Endothelial cell (in vitro differentiated cells): ENCODE measurements at regions not wholly inside any gene's neighbourhood (a gene's known extent, or its start where the extent isn't known, plus 50 kb on each side); places are given as distances from the start of the nearest gene placed in this dataset.
A peak's percentile ranks its signal among the peaks of the same experiment; 100 is the strongest.
"Not testable (repeated sequence)": the region's sequence is repeated elsewhere in the genome, so short reads cannot be mapped to it uniquely, and the experiment has no call there.

Source experiments
- DNase-seq: peaks from one replicate; pipeline ENCODE4 v3.0.0; 2021; ENCODE audit warnings: low spot score
- H3K27ac Mint-ChIP-seq: one replicate; pipeline ENCODE4 v1.8.0; 2021; ENCODE audit warnings: mixed read lengths, inconsistent platforms; ENCODE audit not compliant: unreplicated experiment
- H3K27me3 Mint-ChIP-seq: one replicate; pipeline ENCODE4 v1.8.0; 2021; ENCODE audit warnings: mild to moderate bottlenecking, moderate library complexity, mixed read lengths, inconsistent platforms; ENCODE audit not compliant: unreplicated experiment
- H3K36me3 Mint-ChIP-seq: one replicate; pipeline ENCODE4 v1.8.0; 2021; ENCODE audit warnings: mild to moderate bottlenecking, low read depth, mixed read lengths, inconsistent platforms; ENCODE audit not compliant: unreplicated experiment
- H3K4me1 Mint-ChIP-seq: one replicate; pipeline ENCODE4 v1.8.0; 2021; ENCODE audit warnings: mild to moderate bottlenecking, mixed read lengths, inconsistent platforms; ENCODE audit not compliant: unreplicated experiment
- H3K4me3 Mint-ChIP-seq: one replicate; pipeline ENCODE4 v1.8.0; 2021; ENCODE audit warnings: mild to moderate bottlenecking, mixed read lengths, inconsistent platforms; ENCODE audit not compliant: unreplicated experiment
- H3K9me3 Mint-ChIP-seq: one replicate; pipeline ENCODE4 v1.8.0; 2021; ENCODE audit warnings: mixed read lengths, inconsistent platforms; ENCODE audit not compliant: unreplicated experiment

DNA sequence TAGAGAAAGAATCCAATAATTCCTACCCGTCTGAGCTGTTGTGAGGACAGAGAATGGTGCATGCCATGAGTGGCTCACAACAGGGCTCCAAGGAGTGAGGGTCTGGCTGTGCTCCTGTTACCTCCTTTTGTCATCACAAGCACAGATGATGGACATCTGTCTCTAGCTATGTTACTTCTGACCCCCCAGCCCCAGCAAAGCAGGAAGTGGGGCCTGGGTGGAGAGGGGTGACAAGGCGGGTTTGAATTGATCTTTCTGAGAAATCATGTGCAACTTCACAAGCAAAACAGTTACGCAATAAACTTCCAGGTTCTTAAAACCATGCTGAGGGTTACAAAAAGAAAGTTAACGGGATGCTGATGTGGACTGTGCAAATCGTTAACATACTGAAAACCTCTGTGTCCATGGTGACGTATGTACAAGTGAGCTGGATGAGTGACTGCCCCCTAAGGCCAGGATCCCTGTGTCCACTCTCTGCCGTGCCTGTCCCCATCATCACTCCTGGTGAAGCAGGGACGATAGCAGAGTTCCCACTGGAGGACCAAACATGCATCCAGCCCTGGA is 254.7 kb downstream of the BCL2L11 start:
- H3K4me1 Mint-ChIP-seq, H3K27ac Mint-ChIP-seq, H3K9me3 Mint-ChIP-seq, DNase-seq, H3K27me3 Mint-ChIP-seq, H3K36me3 Mint-ChIP-seq, H3K4me3 Mint-ChIP-seq: not testable (repeated sequence)

DNA sequence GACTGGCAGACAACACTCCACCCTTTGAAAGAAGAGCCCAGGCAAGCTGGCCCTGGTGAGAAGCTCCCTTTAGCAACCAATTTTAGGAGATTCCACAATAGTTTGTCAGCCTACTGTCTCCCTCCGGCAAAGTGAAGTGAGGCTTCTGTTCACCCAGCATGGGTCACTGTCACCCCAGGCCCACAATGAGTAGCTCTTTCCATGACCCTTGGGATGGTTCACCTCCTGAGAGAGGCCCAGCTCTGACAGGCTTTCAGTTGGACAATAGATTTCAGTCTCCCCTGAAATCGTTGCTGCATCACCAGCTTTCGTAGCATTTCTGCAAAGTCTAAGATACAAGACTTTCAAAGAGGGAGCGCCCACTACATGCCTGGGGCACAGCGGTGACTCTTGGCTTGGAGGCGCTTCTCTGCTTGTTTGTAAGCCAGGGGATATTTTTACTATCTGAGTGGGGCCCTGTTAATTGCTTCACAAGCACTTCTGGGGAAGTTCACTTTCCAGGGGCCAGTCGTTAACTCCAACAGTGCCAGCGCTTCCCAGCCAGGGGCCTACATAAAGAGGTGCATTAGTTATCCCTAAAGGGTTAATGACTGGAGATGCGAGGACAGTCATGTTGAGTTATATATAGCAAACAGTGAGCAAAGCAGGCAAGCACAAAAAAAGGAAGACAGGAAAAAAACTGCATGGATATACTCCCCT is 255.7 kb downstream of the BCL2L11 start:
- not testable (repeated sequence) for DNase-seq

DNA sequence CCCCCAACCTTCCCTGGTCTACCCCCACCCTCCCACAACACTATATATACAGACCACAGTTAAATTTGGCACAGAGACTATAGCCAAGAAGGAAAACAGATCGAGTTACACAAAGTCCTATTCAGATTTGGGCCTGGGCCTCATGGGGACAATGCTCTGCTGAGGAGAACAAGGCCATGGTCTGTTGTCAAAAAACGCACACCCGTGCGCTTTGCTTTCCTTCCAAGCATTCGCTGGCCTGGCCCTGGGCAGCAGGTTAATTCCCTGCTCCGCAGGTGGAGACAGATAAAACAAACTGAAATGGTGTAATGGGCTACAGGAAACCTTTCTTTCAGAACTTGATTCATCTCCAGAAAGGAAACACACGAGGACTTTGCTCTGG is 256.2 kb downstream of the BCL2L11 start:
- not testable (repeated sequence) for H3K4me3 Mint-ChIP-seq, H3K36me3 Mint-ChIP-seq, H3K27me3 Mint-ChIP-seq, DNase-seq, H3K27ac Mint-ChIP-seq, H3K9me3 Mint-ChIP-seq, H3K4me1 Mint-ChIP-seq

More for the DNA sequence above, 255.7 kb downstream of the BCL2L11 start:
- H3K27me3 Mint-ChIP-seq, H3K27ac Mint-ChIP-seq, H3K4me1 Mint-ChIP-seq, H3K4me3 Mint-ChIP-seq, H3K36me3 Mint-ChIP-seq, H3K9me3 Mint-ChIP-seq: not testable (repeated sequence)

DNA sequence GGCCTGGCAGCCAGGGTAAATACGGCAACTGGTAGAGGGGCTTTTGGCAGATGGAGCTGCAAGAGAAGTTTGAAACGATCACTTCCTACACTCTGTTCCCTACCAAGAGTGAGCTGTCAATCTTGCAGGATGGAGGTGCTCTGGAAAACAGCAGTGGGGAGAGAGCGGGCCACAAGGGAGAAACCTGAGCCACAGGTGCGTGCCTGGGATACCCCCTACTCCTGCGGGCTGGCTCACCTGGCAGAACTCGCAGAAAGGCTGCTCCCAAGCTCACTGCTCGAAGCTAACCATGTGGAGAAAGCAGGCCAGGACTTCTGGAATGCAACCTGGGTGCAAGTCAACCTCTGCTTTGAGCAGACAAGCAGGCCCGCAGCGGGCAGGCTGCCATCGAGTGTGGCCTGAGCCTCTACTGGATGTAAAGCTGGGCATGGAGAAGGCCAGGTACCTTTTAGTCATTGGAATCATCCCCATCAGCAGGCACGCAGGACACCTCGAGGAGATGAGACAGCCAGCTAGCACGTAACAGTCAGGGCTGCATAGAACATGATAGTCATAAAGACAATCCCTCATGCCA is 256.8 kb downstream of the BCL2L11 start:
- H3K9me3 Mint-ChIP-seq, H3K4me1 Mint-ChIP-seq, H3K36me3 Mint-ChIP-seq, DNase-seq, H3K27me3 Mint-ChIP-seq, H3K27ac Mint-ChIP-seq, H3K4me3 Mint-ChIP-seq: not testable (repeated sequence)

DNA sequence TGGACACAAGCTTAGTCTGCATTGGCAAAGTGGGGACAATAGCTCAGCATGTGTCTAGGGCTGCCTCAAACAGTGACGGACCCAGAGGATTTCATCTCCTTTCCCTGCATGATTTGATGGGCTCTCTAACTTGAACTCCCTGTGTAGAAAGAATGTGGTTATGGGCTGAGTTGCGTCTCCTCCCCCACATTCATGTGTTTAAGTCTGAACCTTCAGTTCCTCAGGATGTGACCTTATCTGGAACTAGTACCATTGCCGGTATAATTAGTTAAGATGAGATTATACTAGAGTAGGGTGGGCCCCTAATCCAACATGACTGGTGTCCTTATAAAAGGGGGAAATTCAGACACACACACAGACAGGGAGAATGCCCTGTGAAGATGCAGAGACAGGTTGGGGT is 257.6 kb downstream of the BCL2L11 start:
- not testable (repeated sequence) for H3K9me3 Mint-ChIP-seq, H3K36me3 Mint-ChIP-seq, H3K27me3 Mint-ChIP-seq, H3K4me3 Mint-ChIP-seq, H3K27ac Mint-ChIP-seq, H3K4me1 Mint-ChIP-seq, DNase-seq

DNA sequence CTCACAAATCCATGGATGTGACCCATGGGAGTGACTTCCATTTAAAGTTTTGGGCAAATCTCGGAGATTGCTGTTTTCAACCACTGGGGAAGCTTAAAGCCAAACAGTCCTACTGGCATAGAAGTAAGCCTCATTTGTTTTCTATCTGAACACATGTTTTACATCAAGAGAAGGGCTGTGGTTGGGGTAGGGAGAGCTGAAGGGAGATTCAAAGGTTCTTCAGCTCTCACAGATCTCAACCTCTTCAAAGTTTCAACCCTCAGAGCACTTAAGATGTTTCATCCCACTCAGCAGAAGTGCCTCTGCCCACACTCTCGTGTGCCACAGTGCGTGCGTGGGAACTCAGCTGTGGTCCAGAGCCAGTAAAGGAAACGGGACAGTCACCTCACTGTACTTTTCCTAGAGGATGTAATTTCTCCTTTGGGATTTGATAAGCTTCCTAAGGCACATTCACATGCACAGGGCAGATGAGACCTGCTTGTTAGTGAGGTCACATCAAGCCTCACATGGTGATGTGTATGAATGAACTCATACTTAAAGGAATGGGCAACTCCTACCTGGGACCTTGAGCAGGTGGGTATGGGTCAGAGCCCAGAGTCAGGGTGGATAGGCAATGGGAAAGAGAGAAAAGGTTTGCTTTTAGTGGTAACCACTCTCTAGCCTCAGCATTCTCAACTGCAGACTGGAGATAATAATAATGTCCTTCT is 260.2 kb downstream of the BCL2L11 start:
- not testable (repeated sequence) for H3K27me3 Mint-ChIP-seq, DNase-seq, H3K9me3 Mint-ChIP-seq, H3K27ac Mint-ChIP-seq, H3K4me1 Mint-ChIP-seq, H3K36me3 Mint-ChIP-seq
- H3K4me3 Mint-ChIP-seq = peak overlapping the region; percentile 60

DNA sequence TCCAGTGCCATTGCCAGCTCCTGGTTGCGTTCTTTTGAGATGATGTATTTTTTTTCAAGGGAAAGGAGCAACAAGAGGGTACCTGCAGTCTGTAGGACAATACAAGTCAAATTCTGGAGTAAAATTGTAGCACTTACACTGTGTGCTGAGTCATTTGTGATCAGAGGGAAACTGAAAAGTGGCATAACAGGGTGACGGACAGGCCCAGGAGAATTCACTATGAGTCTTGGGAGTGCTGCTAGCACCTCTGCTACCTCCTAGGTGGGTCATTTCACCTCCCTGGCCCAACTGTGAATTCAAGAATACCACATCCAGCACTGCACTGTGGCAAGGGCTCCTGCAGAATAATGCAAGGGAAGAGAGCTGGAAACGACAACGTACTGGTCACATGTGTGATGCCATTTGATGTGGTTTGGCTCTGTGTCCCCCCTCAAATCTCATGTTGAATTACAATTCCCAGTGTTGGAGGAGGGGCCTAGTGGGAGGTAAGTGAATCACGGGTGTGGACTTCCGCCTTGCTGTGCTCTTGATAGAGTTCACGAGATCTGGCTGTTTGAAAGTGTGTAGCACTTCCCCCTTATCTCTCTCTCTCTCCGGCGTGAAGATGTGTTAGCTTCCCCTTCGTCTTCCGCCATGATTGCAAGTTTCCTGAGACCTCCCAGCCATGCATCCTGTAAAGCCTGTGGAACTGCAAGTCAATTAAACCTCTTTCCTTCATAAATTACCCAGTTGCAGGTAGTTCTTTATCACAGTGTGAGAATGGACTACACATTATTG is 261.0 kb downstream of the BCL2L11 start:
- H3K4me1 Mint-ChIP-seq, H3K27me3 Mint-ChIP-seq: not testable (repeated sequence)

DNA sequence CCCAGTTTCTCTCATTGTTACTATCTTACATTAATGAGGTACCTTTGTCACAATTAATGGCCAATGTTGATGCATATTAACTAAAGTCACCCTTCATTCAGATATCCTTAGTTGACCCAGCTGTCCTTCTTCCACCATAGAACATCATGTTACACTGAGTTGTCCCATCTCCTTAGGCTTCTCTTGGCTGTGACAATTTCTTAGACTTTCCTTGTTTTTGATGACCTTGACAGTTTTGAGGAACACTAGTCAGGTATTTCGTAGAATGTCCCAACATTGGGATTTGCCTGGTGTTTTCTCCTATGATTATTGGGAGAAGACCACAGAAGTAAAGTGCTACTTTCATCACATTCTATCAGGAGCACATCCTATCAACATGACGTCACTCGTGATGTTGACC is 261.8 kb downstream of the BCL2L11 start:
- H3K9me3 Mint-ChIP-seq, H3K4me3 Mint-ChIP-seq, DNase-seq, H3K27ac Mint-ChIP-seq, H3K4me1 Mint-ChIP-seq, H3K27me3 Mint-ChIP-seq, H3K36me3 Mint-ChIP-seq: not testable (repeated sequence)

More for the DNA sequence above, 261.0 kb downstream of the BCL2L11 start:
- not testable (repeated sequence) for H3K9me3 Mint-ChIP-seq, H3K4me3 Mint-ChIP-seq, DNase-seq, H3K36me3 Mint-ChIP-seq, H3K27ac Mint-ChIP-seq

DNA sequence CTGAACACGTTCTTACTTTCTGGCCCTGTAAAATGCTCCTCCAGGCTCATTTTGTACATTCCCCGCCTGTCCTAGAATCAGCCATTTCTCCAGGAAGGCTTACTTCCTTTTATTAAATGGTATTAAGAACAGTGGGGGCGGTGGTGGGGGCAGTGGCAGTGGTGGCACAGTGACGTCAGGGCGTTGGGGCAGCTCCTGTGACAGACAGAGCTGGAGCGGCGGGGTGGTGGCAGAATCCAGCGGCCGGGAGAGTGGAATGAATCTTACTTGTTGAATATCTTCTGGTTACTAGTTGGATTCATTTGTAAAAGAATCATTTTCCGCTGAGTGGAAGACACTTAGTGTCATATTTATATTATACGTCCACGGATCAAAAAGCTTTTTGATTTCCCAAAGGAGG is 262.6 kb downstream of the BCL2L11 start:
- not testable (repeated sequence) for H3K36me3 Mint-ChIP-seq, H3K4me3 Mint-ChIP-seq, H3K4me1 Mint-ChIP-seq, DNase-seq, H3K27ac Mint-ChIP-seq, H3K9me3 Mint-ChIP-seq, H3K27me3 Mint-ChIP-seq

DNA sequence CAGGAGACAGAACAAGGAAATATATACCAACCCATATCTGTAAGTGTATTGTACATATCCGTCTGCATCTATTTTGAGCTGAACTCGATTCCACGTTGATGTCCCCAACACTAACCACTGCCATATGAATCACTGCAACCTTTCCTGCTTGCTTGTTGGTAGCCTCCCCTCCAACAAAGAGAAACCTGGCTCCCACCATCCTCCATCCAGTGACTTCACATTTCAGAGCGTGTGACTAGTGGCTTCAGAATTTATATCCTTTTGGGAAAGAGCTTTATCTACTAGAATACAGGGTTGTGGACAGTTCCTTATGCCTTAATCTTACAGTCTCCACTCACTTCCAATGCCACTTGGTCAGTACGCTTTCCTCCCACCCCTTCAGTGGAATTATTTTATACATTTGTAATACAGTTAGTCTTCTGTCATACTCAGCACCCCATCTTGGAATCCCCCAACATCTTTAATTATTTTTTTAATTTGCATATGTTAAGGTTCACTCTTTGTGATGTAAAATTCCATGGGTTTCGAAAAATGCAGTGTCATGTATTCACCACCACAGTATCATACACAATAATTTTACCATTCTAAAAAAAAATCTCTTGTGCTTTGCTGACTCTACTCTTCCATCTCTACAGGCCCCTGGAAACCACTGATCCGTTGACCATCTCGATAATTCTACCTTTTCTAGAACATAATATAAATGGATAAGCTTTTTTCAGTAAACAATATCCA is 264.7 kb downstream of the BCL2L11 start:
- H3K9me3 Mint-ChIP-seq, H3K27me3 Mint-ChIP-seq, DNase-seq, H3K4me1 Mint-ChIP-seq, H3K36me3 Mint-ChIP-seq, H3K4me3 Mint-ChIP-seq, H3K27ac Mint-ChIP-seq: not testable (repeated sequence)

DNA sequence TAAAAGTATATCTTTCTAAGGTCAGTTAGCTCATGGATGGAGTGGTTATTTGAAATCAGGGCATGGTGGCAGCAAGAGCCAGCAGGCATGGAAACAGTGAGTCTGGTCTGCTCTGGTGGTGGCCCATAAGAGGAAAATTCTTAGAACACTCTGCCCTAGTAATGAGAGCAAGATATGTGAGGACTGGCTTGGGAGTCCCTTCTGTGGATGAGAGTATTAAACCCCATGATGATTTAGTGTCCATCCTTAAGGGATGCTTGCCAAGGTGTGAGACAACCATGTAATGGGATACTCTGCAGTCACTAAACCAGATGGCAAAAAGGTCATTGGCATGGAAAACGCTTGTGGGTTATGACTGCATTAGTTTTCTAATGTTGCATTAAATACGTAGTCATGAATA is 269.9 kb downstream of the BCL2L11 start:
- H3K27ac Mint-ChIP-seq, H3K27me3 Mint-ChIP-seq, H3K4me3 Mint-ChIP-seq, DNase-seq, H3K4me1 Mint-ChIP-seq, H3K9me3 Mint-ChIP-seq, H3K36me3 Mint-ChIP-seq: not testable (repeated sequence)
